IPS-NIHi7 (cell line): ENCODE measurements at regions not wholly inside any gene's neighbourhood (a gene's known extent, or its start where the extent isn't known, plus 50 kb on each side); places are given as distances from the start of the nearest gene placed in this dataset.
"Not testable (repeated sequence)": the region's sequence is repeated elsewhere in the genome, so short reads cannot be mapped to it uniquely, and the experiment has no call there.

Experiments
- DNase-seq: peaks from one replicate; pipeline ENCODE4 v3.0.0; 2012; ENCODE audit warnings: mixed read lengths; ENCODE audit errors: extremely low spot score

DNA sequence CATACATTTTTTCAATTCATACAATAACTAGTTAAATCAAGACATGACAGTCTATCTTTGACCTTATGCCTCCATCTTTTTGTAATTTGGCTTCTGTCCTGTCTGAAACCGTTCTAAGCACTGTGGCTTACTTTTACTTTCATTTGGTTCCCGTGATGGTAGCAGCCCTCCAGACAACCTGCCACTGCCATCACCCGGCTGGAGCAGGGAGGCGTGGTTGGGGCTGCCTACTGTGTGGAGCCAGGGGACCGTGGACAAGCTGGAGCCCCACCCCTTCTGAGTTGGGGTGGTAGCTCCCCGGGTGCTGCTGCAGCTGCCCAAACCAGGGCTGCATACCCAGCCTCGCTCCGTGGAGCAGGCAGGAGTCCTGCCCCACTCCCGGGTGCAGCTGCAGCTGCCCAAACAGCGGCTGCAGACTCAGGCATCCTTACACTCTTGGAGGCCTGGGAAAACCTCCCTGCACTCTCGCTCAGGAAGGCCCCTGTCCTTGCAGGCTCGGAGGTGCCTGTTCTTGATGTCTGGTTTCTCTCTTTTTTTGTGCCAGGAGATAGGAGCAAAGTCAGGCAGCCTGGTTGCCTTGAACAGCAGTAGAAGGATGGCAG, 312.4 kb downstream of the ANKRD30B start:
- not testable (repeated sequence) for DNase-seq

DNA sequence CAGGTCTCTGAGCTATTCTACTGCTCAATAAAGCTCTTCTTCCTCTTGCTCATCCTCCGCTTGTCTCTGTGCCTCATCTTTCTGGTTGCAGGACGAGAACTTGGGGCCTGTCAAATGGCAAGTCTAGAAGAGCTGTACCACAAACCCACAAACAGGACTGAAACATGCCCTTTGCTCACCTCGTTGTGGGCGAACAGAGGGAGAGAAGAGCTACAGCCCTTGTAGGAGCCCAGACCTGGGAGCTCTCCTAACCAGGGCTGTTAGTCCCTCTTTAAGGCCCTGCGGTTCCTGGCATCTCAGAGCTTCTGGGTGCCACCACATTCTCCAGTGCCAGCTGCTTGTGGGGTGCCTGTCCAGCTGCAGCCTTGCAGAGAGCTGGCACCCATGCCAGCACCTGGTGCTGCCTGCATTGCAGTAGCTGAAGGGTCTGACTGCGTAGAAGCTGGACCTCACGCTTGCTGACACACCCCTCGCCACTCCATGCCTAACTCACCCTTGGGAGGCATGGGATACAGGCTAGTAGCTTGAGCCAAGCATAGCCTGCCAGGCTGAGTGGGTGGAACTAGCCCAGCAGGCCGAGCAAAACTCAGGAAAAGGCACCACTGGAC, 313.4 kb downstream of the ANKRD30B start:
- DNase-seq, result not testable (repeated sequence)

DNA sequence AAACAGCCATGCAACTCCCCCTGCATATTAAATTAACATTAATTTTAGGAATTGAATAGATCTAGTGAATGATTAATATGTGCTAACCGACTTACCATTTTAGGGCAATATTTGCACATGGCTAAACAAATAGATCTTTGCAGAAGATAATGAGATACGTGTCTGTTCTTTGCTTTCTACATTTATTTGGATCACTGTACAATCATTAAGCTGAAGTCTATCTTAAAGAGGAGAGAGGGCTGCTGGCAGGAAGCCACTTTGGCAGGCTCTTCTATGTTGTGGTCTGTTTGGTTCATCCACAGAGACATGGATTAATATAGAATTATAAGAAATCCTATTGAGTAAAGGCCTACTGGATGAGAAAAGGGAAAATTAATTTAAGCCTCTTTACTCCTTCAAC, 318.5 kb downstream of the ANKRD30B start:
- not testable (repeated sequence) for DNase-seq

DNA sequence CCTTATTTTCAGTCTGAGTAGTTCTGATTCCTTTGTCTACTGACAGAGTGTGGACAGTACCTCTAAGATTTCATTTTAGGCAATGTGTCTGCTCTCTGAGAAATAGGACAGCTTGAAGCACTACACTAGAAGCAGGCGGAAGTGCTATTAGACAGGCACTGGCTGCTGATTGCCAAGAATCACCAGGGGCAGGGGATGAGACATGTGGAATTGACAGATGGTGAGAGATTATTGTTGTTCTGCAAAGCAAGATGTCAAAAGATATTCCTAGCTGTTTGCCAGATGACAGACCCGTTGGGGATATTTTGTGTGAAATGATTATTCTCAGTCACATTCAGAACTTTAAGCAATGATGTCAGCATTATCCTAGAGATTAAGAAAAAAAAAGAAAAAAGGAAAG, 323.3 kb downstream of the ANKRD30B start:
- DNase-seq, result not testable (repeated sequence)
